ENCODE measurements at regions not wholly inside any gene's neighbourhood (a gene's known extent, or its start where the extent isn't known, plus 50 kb on each side); places are given as distances from the start of the nearest gene placed in this dataset.
"Not testable (repeated sequence)": the region's sequence is repeated elsewhere in the genome, so short reads cannot be mapped to it uniquely, and the experiment has no call there.

DNA sequence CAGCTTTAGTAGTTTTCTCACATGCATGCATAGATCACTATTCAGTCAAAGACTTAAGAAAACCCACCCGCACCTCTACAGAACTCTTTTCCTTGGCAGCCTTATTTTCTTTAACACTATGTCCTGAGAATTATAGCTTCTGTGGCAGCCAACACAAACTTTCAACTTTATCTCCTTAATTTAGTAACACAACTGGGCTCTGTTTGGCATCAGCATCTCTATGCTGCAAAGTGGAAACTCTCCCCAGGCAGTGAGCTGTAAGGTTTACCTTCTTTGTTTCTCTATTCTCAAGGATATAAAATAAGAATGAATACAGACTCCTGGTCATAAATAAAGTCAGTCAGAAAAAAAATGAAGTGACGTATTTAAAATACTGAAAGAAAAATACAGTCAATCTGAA lies 115.2 kb upstream of the PPP1R9A start:
- Mint-ChIP-seq H3K27ac (peak overlapping the region in 1 of 3 experiments; percentile 89; a peak in 2 of 7 replicates), H3K27me3 (ENCODE audit: low read depth) (no peaks in the 10 kb centered on the region), H3K4me1 (peaks cover 5 to 12% of the 10 kb centered on the region in 2 experiments), H3K9me3 (peaks cover 0 to 10% of the 10 kb centered on the region in 2 experiments; a peak in 1 of 5 replicates), H3K4me3 (no peak overlapping the region), H3K36me3 (ENCODE audit: insufficient read depth in 1 of 3, low read depth in 3 of 3) (no peaks in the 10 kb centered on the region; a peak in 1 of 7 replicates)
- no peak overlapping the region for H3T11ph ChIP-seq (ENCODE audit: low read length)
- H4K5ac ChIP-seq (ENCODE audit: insufficient read length, low read depth, low read length) = no peak overlapping the region
- no peaks in the 10 kb centered on the region for H3K79me2 ChIP-seq (ENCODE audit: insufficient read depth, low read length)
- no peaks in the 10 kb centered on the region for H3K27me3 ChIP-seq (ENCODE audit: insufficient read depth, low read length)
- TF ChIP-seq, protein P1, sequence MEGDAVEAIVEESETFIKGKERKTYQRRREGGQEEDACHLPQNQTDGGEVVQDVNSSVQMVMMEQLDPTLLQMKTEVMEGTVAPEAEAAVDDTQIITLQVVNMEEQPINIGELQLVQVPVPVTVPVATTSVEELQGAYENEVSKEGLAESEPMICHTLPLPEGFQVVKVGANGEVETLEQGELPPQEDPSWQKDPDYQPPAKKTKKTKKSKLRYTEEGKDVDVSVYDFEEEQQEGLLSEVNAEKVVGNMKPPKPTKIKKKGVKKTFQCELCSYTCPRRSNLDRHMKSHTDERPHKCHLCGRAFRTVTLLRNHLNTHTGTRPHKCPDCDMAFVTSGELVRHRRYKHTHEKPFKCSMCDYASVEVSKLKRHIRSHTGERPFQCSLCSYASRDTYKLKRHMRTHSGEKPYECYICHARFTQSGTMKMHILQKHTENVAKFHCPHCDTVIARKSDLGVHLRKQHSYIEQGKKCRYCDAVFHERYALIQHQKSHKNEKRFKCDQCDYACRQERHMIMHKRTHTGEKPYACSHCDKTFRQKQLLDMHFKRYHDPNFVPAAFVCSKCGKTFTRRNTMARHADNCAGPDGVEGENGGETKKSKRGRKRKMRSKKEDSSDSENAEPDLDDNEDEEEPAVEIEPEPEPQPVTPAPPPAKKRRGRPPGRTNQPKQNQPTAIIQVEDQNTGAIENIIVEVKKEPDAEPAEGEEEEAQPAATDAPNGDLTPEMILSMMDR (conservative IDR thresholded peaks at IDR 0.05) = no peak
- no peak overlapping the region for H3K18ac ChIP-seq (ENCODE audit: insufficient read length, low read depth, low read length)
- no peak overlapping the region for H3K56ac ChIP-seq (ENCODE audit: insufficient read length, low read depth, low read length)
- no peak overlapping the region for H4K8ac ChIP-seq (replicated peaks; ENCODE audit: insufficient read length, low read depth, low read length)
- no peak overlapping the region for H3K4ac ChIP-seq (ENCODE audit: low read depth, low read length)
- no peak overlapping the region for H2BK5ac ChIP-seq (ENCODE audit: insufficient read length, low read length)
- no peak overlapping the region for H3K9ac ChIP-seq (ENCODE audit: extremely low read depth, insufficient read length, low read length)
- no peak overlapping the region for H4K91ac ChIP-seq (ENCODE audit: insufficient read length, low read depth, low read length)
- H3K79me1 ChIP-seq (ENCODE audit: insufficient read depth, low read depth, low read length, poor library complexity, severe bottlenecking) = no peaks in the 10 kb centered on the region
- H3K23me2 ChIP-seq (ENCODE audit: insufficient read length, low read depth, low read length, poor library complexity, severe bottlenecking) = no peaks in the 10 kb centered on the region
- H2BK15ac ChIP-seq (ENCODE audit: low read depth, low read length) = no peak overlapping the region
- no peak overlapping the region for H2BK12ac ChIP-seq (ENCODE audit: insufficient read length, low read depth, low read length)
- H4K20me1 ChIP-seq (ENCODE audit: control insufficient read depth, insufficient read depth, insufficient read length) = no peaks in the 10 kb centered on the region
- no peak overlapping the region for H3K4me2 ChIP-seq (ENCODE audit: insufficient read depth, insufficient read length, low read length)
- no peak overlapping the region for H2BK120ac ChIP-seq (ENCODE audit: low read depth, low read length, poor library complexity, severe bottlenecking)
- no peak overlapping the region for H3K23ac ChIP-seq (ENCODE audit: insufficient read length, low read depth, low read length)
- H3K27ac ChIP-seq (ENCODE audit: insufficient read length, low read depth, low read length) = no peak overlapping the region
- H2AK5ac ChIP-seq (ENCODE audit: insufficient read length, low read length) = no peak overlapping the region
- peaks cover 3% of the 10 kb centered on the region for H3K4me1 ChIP-seq (ENCODE audit: insufficient read depth, low read length)
- no peak overlapping the region for H2AFZ ChIP-seq (ENCODE audit: low read length)
- WGBS (ENCODE audit: extremely low coverage, insufficient read length, low lambda C conversion rate) = no CpG with 5 or more reads among the region's 2 CpGs
- H3K9me3 ChIP-seq (ENCODE audit: control insufficient read depth, low read depth, low read length) = no peaks in the 10 kb centered on the region
- H3K14ac ChIP-seq (ENCODE audit: insufficient read depth, low read length) = no peak overlapping the region
- no peak overlapping the region for H2BK20ac ChIP-seq (ENCODE audit: low read depth, low read length, poor library complexity, severe bottlenecking)
- DNase-seq = no peak

DNA sequence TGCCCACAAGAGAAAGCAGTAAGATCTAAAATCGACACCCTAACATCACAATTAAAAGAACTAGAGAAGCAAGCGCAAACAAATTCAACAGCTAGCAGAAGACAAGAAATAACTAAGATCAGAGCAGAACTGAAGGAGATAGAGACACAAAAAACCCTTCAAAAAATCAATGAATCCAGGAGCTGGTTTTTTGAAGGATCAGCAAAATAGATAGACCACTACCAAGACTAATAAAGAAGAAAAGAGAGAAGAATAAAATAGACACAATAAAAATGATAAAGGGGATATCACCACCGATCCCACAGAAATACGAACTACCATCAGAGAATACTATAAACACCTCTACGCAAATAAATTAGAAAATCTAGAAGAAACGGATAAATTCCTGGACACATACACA lies 110.0 kb upstream of the PPP1R9A start:
- not testable (repeated sequence) for H3K36me3 Mint-ChIP-seq (ENCODE audit: insufficient read depth in 1 of 3, low read depth in 3 of 3); H3K9ac ChIP-seq (ENCODE audit: extremely low read depth, insufficient read length, low read length); H4K91ac ChIP-seq (ENCODE audit: insufficient read length, low read depth, low read length); H2BK15ac ChIP-seq (ENCODE audit: low read depth, low read length); H4K5ac ChIP-seq (ENCODE audit: insufficient read length, low read depth, low read length); H3K4me2 ChIP-seq (ENCODE audit: insufficient read depth, insufficient read length, low read length); DNase-seq; H3K27me3 Mint-ChIP-seq (ENCODE audit: low read depth); H2BK5ac ChIP-seq (ENCODE audit: insufficient read length, low read length); H4K8ac ChIP-seq (replicated peaks; ENCODE audit: insufficient read length, low read depth, low read length); H2BK12ac ChIP-seq (ENCODE audit: insufficient read length, low read depth, low read length); H3K4me3 Mint-ChIP-seq; H3K9me3 Mint-ChIP-seq; H3K14ac ChIP-seq (ENCODE audit: insufficient read depth, low read length); H3K56ac ChIP-seq (ENCODE audit: insufficient read length, low read depth, low read length); H2BK120ac ChIP-seq (ENCODE audit: low read depth, low read length, poor library complexity, severe bottlenecking); H2BK20ac ChIP-seq (ENCODE audit: low read depth, low read length, poor library complexity, severe bottlenecking); H3K23ac ChIP-seq (ENCODE audit: insufficient read length, low read depth, low read length); H3K18ac ChIP-seq (ENCODE audit: insufficient read length, low read depth, low read length); H3K79me1 ChIP-seq (ENCODE audit: insufficient read depth, low read depth, low read length, poor library complexity, severe bottlenecking); H3K4me1 ChIP-seq (ENCODE audit: insufficient read depth, low read length); H3K79me2 ChIP-seq (ENCODE audit: insufficient read depth, low read length); H3K4ac ChIP-seq (ENCODE audit: low read depth, low read length); H2AFZ ChIP-seq (ENCODE audit: low read length); H4K20me1 ChIP-seq (ENCODE audit: control insufficient read depth, insufficient read depth, insufficient read length); H2AK5ac ChIP-seq (ENCODE audit: insufficient read length, low read length); H3K27ac Mint-ChIP-seq; H3K27ac ChIP-seq (ENCODE audit: insufficient read length, low read depth, low read length); H3K23me2 ChIP-seq (ENCODE audit: insufficient read length, low read depth, low read length, poor library complexity, severe bottlenecking); H3K4me1 Mint-ChIP-seq; H3K9me3 ChIP-seq (ENCODE audit: control insufficient read depth, low read depth, low read length); H3K27me3 ChIP-seq (ENCODE audit: insufficient read depth, low read length); H3T11ph ChIP-seq (ENCODE audit: low read length)
- WGBS (ENCODE audit: extremely low coverage, insufficient read length, low lambda C conversion rate) = no CpG with 5 or more reads among the region's 6 CpGs
